HepG2 (cell line): ENCODE measurements at regions not wholly inside any gene's neighbourhood (a gene's known extent, or its start where the extent isn't known, plus 50 kb on each side); places are given as distances from the start of the nearest gene placed in this dataset.

Experiments used
- ATAC-seq: fragments of 200-7000 bp; cut with Tn5 transposase; 3 replicates; pipeline ENCODE4 v1.9.1; 2020; ENCODE audit warnings: mild to moderate bottlenecking, moderate library complexity
- BruUV-seq: library from RNA; stranded (reverse); fragments of 400-500 nt; replicated peaks from 2 replicates; lab custom pipeline; 2021; lab: Mats Ljungman, UMichigan
- CTCF ChIA-PET: fragments of 300-600 bp; formaldehyde crosslinking; extraction: SDS; loops from one replicate; lab custom pipeline; 2021; ENCODE audit warnings: low total read pairs, inconsistent platforms, low intra/inter-chr PET ratio; lab: Yijun Ruan, JAX
- POLR2A ChIA-PET: fragments of 350-600 bp; sonication (Branson Sonifier 250); formaldehyde crosslinking; loops from one replicate; lab custom pipeline; 2020; ENCODE audit warnings: antibody characterized with exemption, inconsistent platforms; lab: Yijun Ruan, JAX
- DNase-seq: peaks from one replicate; pipeline ENCODE4 v3.0.0-alpha.2; 2015; ENCODE audit warnings: low spot score
- FAIRE-seq: peaks from 3 replicates; lab custom pipeline; 2011; peaks lifted over from hg19 to GRCh38; lab: Jason Lieb, UNC
- H2AFZ ChIP-seq: one replicate; pipeline ENCODE4 v1.6.1; 2011; ENCODE audit warnings: low read length, inconsistent platforms
- H3K27ac ChIP-seq: fragments of 300-600 bp; 3 replicates; pipeline ENCODE4 v1.8.0; 2011; ENCODE audit warnings: mixed run types, mild to moderate bottlenecking, mixed read lengths, low read length, inconsistent platforms; ENCODE audit not compliant: insufficient read depth; ENCODE audit errors: extremely low read length
- H3K27me3 ChIP-seq, 2 experiments: fragments of 200-600 bp in 1 of 2; 2 replicates in 1 of 2; 3 replicates in 1 of 2; pipeline versions ENCODE4 v1.6.0 to v1.8.0; 2011; ENCODE audit warnings: low read length in 2 of 2, mild to moderate bottlenecking in 2 of 2, moderate library complexity in 2 of 2, inconsistent platforms in 1 of 2; ENCODE audit not compliant: insufficient read depth in 2 of 2, control insufficient read depth in 1 of 2
- H3K36me3 ChIP-seq, 2 experiments: fragments of 200-600 bp in 1 of 2; replicated peaks in 1 of 2; 2 replicates in 1 of 2; 3 replicates in 1 of 2; pipeline versions ENCODE4 v1.5.1 to v1.8.0; 2011; ENCODE audit warnings: low read length in 2 of 2, inconsistent platforms in 1 of 2; ENCODE audit not compliant: insufficient read depth in 2 of 2, control insufficient read depth in 1 of 2
- H3K4me1 ChIP-seq: 2 replicates; pipeline ENCODE4 v1.5.1; 2012; ENCODE audit warnings: low read length, inconsistent platforms; ENCODE audit not compliant: insufficient read depth
- H3K4me2 ChIP-seq: 2 replicates; pipeline ENCODE4 v1.6.0; 2011; ENCODE audit warnings: low read depth, low read length, inconsistent platforms
- H3K4me3 ChIP-seq, 3 experiments: fragments of 200-600 bp in 1 of 3; sonication (generic), shearing (Covaris generic) in 1 of 3; replicated peaks in 1 of 3; 2 replicates each; pipeline ENCODE4 v1.5.1; 2011 to 2016; ENCODE audit warnings: low read length in 3 of 3, inconsistent platforms in 2 of 3, low read depth in 2 of 3, mild to moderate bottlenecking in 2 of 3, control low read depth in 1 of 3, mixed read lengths in 1 of 3; ENCODE audit not compliant: insufficient read depth in 1 of 3
- H3K79me2 ChIP-seq: one replicate; pipeline ENCODE4 v1.6.1; 2011; ENCODE audit warnings: low read length, inconsistent platforms; ENCODE audit not compliant: insufficient read depth
- H3K9ac ChIP-seq: 2 replicates; pipeline ENCODE4 v1.6.0; 2011; ENCODE audit warnings: mild to moderate bottlenecking, low read depth, low read length, inconsistent platforms; ENCODE audit not compliant: insufficient read depth
- H3K9me3 ChIP-seq: 2 replicates; pipeline ENCODE4 v1.5.1; 2012; ENCODE audit warnings: mild to moderate bottlenecking, low read length
- H4K20me1 ChIP-seq: 2 replicates; pipeline ENCODE4 v1.6.0; 2011; ENCODE audit warnings: inconsistent platforms, mild to moderate bottlenecking, low read length, moderate library complexity; ENCODE audit not compliant: insufficient read depth
- ATRX ChIP-seq: sonication (generic); formaldehyde crosslinking; IDR thresholded peaks from 2 replicates; pipeline ENCODE4 v1.4.0; 2020; ENCODE audit warnings: missing genetic modification reagents, borderline replicate concordance
- BRD4 ChIP-seq: sonication (generic); formaldehyde crosslinking; IDR thresholded peaks from 2 replicates; pipeline ENCODE4 v1.4.0; 2020; ENCODE audit warnings: missing genetic modification reagents
- EZH2 ChIP-seq: conservative IDR thresholded peaks from 2 replicates; pipeline ENCODE4 v1.6.1; 2012; ENCODE audit warnings: mild to moderate bottlenecking, low read depth, low read length, moderate library complexity
- FOSL1 ChIP-seq: sonication (generic); formaldehyde crosslinking; IDR thresholded peaks from 2 replicates; pipeline ENCODE4 v1.9.0; 2021; ENCODE audit warnings: missing genetic modification reagents, borderline replicate concordance
- HNF4A ChIP-seq: sonication (generic); formaldehyde crosslinking; IDR thresholded peaks from 2 replicates; pipeline ENCODE4 v1.4.0; 2020; ENCODE audit warnings: missing genetic modification reagents
- MIER3 ChIP-seq: IDR thresholded peaks from 2 replicates; pipeline ENCODE4 v1.6.1; 2016; ENCODE audit warnings: missing compliant biosample characterization, borderline replicate concordance
- NCOA1 ChIP-seq: sonication (generic); formaldehyde crosslinking; IDR thresholded peaks from 2 replicates; pipeline ENCODE4 v1.9.0; 2021; ENCODE audit warnings: missing genetic modification reagents
- SIX1 ChIP-seq: sonication (generic); formaldehyde crosslinking; IDR thresholded peaks from 2 replicates; pipeline ENCODE4 v1.4.0; 2020; ENCODE audit warnings: missing genetic modification reagents, borderline replicate concordance
- SYNCRIP ChIP-seq: fragments of 200-400 bp; formaldehyde crosslinking; IDR thresholded peaks from 2 replicates; pipeline ENCODE4 v1.6.1; 2018; ENCODE audit warnings: mild to moderate bottlenecking, low read depth, low read length; ENCODE audit not compliant: insufficient read depth
- ZSCAN21 ChIP-seq: sonication (generic); formaldehyde crosslinking; IDR thresholded peaks from 2 replicates; pipeline ENCODE4 v1.8.0; 2022; ENCODE audit warnings: mild to moderate bottlenecking, missing genetic modification reagents, moderate library complexity, borderline replicate concordance
- in situ Hi-C: cut with HindIII; loops from 2 replicates; pipeline ENCODE4 v1.10.0; 2017; ENCODE audit warnings: low pct_unique_long_range_greater_than_20kb; ENCODE audit not compliant: extremely low pct_ligation_motif_present
- intact Hi-C: fragments of 100-400 bp; cut with micrococcal nuclease; formaldehyde crosslinking; loops from one replicate; pipeline ENCODE4 v1.10.0; 2022; ENCODE audit not compliant: unreplicated experiment
- TF ChIP-seq, protein P1 (sequence below): sonication (generic); formaldehyde crosslinking; IDR thresholded peaks from 2 replicates; pipeline ENCODE4 v1.4.0; 2020; ENCODE audit warnings: missing genetic modification reagents
- TF ChIP-seq, protein P2 (sequence below): sonication (generic); formaldehyde crosslinking; IDR thresholded peaks from 2 replicates; pipeline ENCODE4 v1.4.0; 2020; ENCODE audit warnings: missing genetic modification reagents
- TF ChIP-seq, protein P3 (sequence below): IDR thresholded peaks from 2 replicates; pipeline ENCODE4 v1.6.1; 2016; ENCODE audit warnings: low read depth, control low read depth

DNA sequence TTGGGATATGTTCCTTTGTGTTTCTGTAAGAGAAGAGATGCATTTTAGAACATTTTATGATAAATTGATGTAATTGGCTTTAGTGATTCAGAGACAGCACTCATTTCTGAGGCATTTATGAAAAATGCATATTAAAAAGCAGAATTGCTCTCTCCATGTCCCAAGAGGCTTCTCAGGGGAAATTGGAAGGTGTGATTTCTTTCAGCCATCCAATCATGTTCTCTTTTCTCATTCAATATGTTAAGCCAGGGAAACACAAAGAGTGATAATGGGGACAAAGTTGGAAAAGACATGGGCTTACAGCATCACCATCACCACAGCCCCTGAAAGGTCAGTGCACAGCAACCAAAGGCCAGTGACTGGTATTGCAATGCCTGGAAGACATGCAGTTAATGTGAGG is 129.9 kb upstream of the COL1A2 start:
- FAIRE-seq (no peak), DNase-seq (no peak), ATAC-seq (no peak)
- H2AFZ ChIP-seq, result no peak overlapping the region
- no peaks in the 10 kb centered on the region for H3K79me2 ChIP-seq
- POLR2A ChIA-PET, result no interaction called here
- BruUV-seq, result no TSS peak
- no peak overlapping the region for H3K27ac ChIP-seq
- intact Hi-C loops, result no loop called here
- no peaks in the 10 kb centered on the region for H3K9me3 ChIP-seq
- H3K27me3 ChIP-seq, result peaks cover 0 to 4% of the 10 kb centered on the region in 2 experiments; a peak in 1 of 5 replicates
- in situ Hi-C loops, result no loop called here
- no peaks in the 10 kb centered on the region for H3K36me3 ChIP-seq
- H3K4me3 ChIP-seq, result no peak overlapping the region
- no peaks in the 10 kb centered on the region for H4K20me1 ChIP-seq
- TF ChIP-seq SYNCRIP (no peak), BRD4 (CRISPR knock-in tag) (no peak), SIX1 (CRISPR knock-in tag) (no peak), NCOA1 (CRISPR knock-in tag) (no peak), ZSCAN21 (no peak), ATRX (no peak), HNF4A (CRISPR knock-in tag) (no peak), MIER3 (CRISPR knock-in tag) (no peak), EZH2 (no peak), FOSL1 (CRISPR knock-in tag) (no peak)
- TF ChIP-seq, protein P1, sequence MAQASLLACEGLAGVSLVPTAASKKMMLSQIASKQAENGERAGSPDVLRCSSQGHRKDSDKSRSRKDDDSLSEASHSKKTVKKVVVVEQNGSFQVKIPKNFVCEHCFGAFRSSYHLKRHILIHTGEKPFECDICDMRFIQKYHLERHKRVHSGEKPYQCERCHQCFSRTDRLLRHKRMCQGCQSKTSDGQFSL (CRISPR knock-in tag), result no peak
- TF ChIP-seq, protein P2, sequence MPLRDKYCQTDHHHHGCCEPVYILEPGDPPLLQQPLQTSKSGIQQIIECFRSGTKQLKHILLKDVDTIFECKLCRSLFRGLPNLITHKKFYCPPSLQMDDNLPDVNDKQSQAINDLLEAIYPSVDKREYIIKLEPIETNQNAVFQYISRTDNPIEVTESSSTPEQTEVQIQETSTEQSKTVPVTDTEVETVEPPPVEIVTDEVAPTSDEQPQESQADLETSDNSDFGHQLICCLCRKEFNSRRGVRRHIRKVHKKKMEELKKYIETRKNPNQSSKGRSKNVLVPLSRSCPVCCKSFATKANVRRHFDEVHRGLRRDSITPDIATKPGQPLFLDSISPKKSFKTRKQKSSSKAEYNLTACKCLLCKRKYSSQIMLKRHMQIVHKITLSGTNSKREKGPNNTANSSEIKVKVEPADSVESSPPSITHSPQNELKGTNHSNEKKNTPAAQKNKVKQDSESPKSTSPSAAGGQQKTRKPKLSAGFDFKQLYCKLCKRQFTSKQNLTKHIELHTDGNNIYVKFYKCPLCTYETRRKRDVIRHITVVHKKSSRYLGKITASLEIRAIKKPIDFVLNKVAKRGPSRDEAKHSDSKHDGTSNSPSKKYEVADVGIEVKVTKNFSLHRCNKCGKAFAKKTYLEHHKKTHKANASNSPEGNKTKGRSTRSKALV (CRISPR knock-in tag), result no peak
- TF ChIP-seq, protein P3, sequence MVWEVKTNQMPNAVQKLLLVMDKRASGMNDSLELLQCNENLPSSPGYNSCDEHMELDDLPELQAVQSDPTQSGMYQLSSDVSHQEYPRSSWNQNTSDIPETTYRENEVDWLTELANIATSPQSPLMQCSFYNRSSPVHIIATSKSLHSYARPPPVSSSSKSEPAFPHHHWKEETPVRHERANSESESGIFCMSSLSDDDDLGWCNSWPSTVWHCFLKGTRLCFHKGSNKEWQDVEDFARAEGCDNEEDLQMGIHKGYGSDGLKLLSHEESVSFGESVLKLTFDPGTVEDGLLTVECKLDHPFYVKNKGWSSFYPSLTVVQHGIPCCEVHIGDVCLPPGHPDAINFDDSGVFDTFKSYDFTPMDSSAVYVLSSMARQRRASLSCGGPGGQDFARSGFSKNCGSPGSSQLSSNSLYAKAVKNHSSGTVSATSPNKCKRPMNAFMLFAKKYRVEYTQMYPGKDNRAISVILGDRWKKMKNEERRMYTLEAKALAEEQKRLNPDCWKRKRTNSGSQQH (CRISPR knock-in tag), result no peak
- no peak overlapping the region for H3K9ac ChIP-seq
- no peak overlapping the region for H3K4me2 ChIP-seq
- H3K4me1 ChIP-seq, result no peaks in the 10 kb centered on the region
- CTCF ChIA-PET, result no interaction called here
